VCaP (cell line): ENCODE measurements at regions not wholly inside any gene's neighbourhood (a gene's known extent, or its start where the extent isn't known, plus 50 kb on each side); places are given as distances from the start of the nearest gene placed in this dataset.

Source experiments
- H3K27ac ChIP-seq: fragments of 450-650 bp; 2 replicates; pipeline ENCODE4 v1.5.1; 2017
- CTCF ChIP-seq: fragments of 450-650 bp; conservative IDR thresholded peaks from 2 replicates; pipeline ENCODE4 v1.5.1; 2017; ENCODE audit warnings: mild to moderate bottlenecking, moderate library complexity

- H3K27ac ChIP-seq: no peak overlapping the region
- TF ChIP-seq CTCF: no peak
These were observed 124.5 kb upstream of the KCNK1 start for GRCh38 chr1:233489411-233489810.

- no peak for TF ChIP-seq CTCF
These were observed 123.4 kb upstream of the KCNK1 start for GRCh38 chr1:233490488-233490887.

GRCh38 chr1:233491953-233492620 lies 121.8 kb upstream of the KCNK1 start:
- H3K27ac ChIP-seq: no peak overlapping the region
- no peak for TF ChIP-seq CTCF

More at GRCh38 chr1:233490488-233490887, 123.4 kb upstream of the KCNK1 start:
- no peak overlapping the region for H3K27ac ChIP-seq

- no peak overlapping the region for H3K27ac ChIP-seq
- no peak for TF ChIP-seq CTCF
These were observed 116.9 kb upstream of the KCNK1 start for GRCh38 chr1:233496993-233497392.

- TF ChIP-seq CTCF: no peak
- no peak overlapping the region for H3K27ac ChIP-seq
These were observed 116.2 kb upstream of the KCNK1 start for GRCh38 chr1:233497679-233498078.

- TF ChIP-seq CTCF: no peak
These were observed 113.8 kb upstream of the KCNK1 start for GRCh38 chr1:233500106-233500505.

GRCh38 chr1:233503366-233503954 lies 110.4 kb upstream of the KCNK1 start:
- no peak for TF ChIP-seq CTCF
- no peak overlapping the region for H3K27ac ChIP-seq

More at GRCh38 chr1:233500106-233500505, 113.8 kb upstream of the KCNK1 start:
- no peak overlapping the region for H3K27ac ChIP-seq
